Trophoblast cell (in vitro differentiated cells and primary cell): ENCODE measurements at regions not wholly inside any gene's neighbourhood (a gene's known extent, or its start where the extent isn't known, plus 50 kb on each side); places are given as distances from the start of the nearest gene placed in this dataset.
A peak's percentile ranks its signal among the peaks of the same experiment; 100 is the strongest.

Source experiments
- DNase-seq, 2 donors: peaks; one replicate each; pipeline ENCODE4 v3.0.0-alpha.2; 2016
- H2AFZ ChIP-seq: 2 replicates; pipeline ENCODE4 v1.6.1; 2013; ENCODE audit warnings: low read length, moderate library complexity, mild to moderate bottlenecking; ENCODE audit not compliant: insufficient read depth, poor library complexity
- H2AK5ac ChIP-seq: 2 replicates; pipeline ENCODE4 v1.6.1; 2013; ENCODE audit warnings: mild to moderate bottlenecking, low read length
- H2BK120ac ChIP-seq: 2 replicates; pipeline ENCODE4 v1.6.1; 2013; ENCODE audit warnings: low read length, mild to moderate bottlenecking, moderate library complexity; ENCODE audit not compliant: insufficient read depth, poor library complexity
- H2BK12ac ChIP-seq: 2 replicates; pipeline ENCODE4 v1.6.1; 2013; ENCODE audit warnings: mild to moderate bottlenecking, low read length, moderate library complexity
- H2BK5ac ChIP-seq: 2 replicates; pipeline ENCODE4 v1.6.1; 2013; ENCODE audit warnings: low read length, low read depth, moderate library complexity, mild to moderate bottlenecking; ENCODE audit not compliant: poor library complexity
- H3K14ac ChIP-seq: 2 replicates; pipeline ENCODE4 v1.6.1; 2013; ENCODE audit warnings: mild to moderate bottlenecking, low read length
- H3K18ac ChIP-seq: 2 replicates; pipeline ENCODE4 v1.6.1; 2013; ENCODE audit warnings: mild to moderate bottlenecking, low read length
- H3K23ac ChIP-seq: 2 replicates; pipeline ENCODE4 v1.6.1; 2013; ENCODE audit warnings: low read length
- H3K27ac ChIP-seq: 2 replicates; pipeline ENCODE4 v1.5.1; 2013; ENCODE audit warnings: low read depth, mild to moderate bottlenecking, inconsistent platforms, low read length, moderate library complexity
- H3K27me3 ChIP-seq: 2 replicates; pipeline ENCODE4 v1.6.1; 2013; ENCODE audit warnings: inconsistent platforms, mild to moderate bottlenecking, low read length, moderate library complexity; ENCODE audit not compliant: insufficient read depth
- H3K36me3 ChIP-seq, 2 experiments: 1 replicate in 1 of 2; 2 replicates in 1 of 2; pipeline ENCODE4 v1.6.1; 2013; ENCODE audit warnings: low read length in 2 of 2, mild to moderate bottlenecking in 2 of 2, moderate library complexity in 1 of 2; ENCODE audit not compliant: insufficient read depth in 2 of 2, control insufficient read depth in 1 of 2
- H3K4ac ChIP-seq: 2 replicates; pipeline ENCODE4 v1.6.1; 2013; ENCODE audit warnings: low read depth, mild to moderate bottlenecking, low read length, moderate library complexity
- H3K4me1 ChIP-seq, 2 experiments: 1 replicate in 1 of 2; 2 replicates in 1 of 2; pipeline ENCODE4 v1.6.1; 2013; ENCODE audit warnings: low read length in 2 of 2, mild to moderate bottlenecking in 2 of 2, moderate library complexity in 1 of 2; ENCODE audit not compliant: insufficient read depth in 2 of 2, control insufficient read depth in 1 of 2
- H3K4me2 ChIP-seq: 2 replicates; pipeline ENCODE4 v1.6.1; 2013; ENCODE audit warnings: inconsistent platforms, mild to moderate bottlenecking, low read length, moderate library complexity
- H3K4me3 ChIP-seq: 2 replicates; pipeline ENCODE4 v1.5.1; 2013; ENCODE audit warnings: mild to moderate bottlenecking, low read depth, low read length, inconsistent platforms
- H3K79me1 ChIP-seq: one replicate; pipeline ENCODE4 v1.6.1; 2013; ENCODE audit warnings: low read length
- H3K79me2 ChIP-seq: 2 replicates; pipeline ENCODE4 v1.6.1; 2013; ENCODE audit warnings: low read length, mild to moderate bottlenecking; ENCODE audit not compliant: control insufficient read depth, insufficient read depth, poor library complexity
- H3K9ac ChIP-seq: 2 replicates; pipeline ENCODE4 v1.6.1; 2013; ENCODE audit warnings: mild to moderate bottlenecking, low read length
- H3K9me3 ChIP-seq: 2 replicates; pipeline ENCODE4 v1.6.1; 2013; ENCODE audit warnings: low read depth, mild to moderate bottlenecking, control low read depth, inconsistent platforms, low read length; ENCODE audit not compliant: insufficient read depth
- H4K12ac ChIP-seq: 2 replicates; pipeline ENCODE4 v1.6.1; 2013; ENCODE audit warnings: low read depth, mild to moderate bottlenecking, low read length, moderate library complexity
- H4K8ac ChIP-seq: 2 replicates; pipeline ENCODE4 v1.6.1; 2013; ENCODE audit warnings: low read depth, mild to moderate bottlenecking, low read length, moderate library complexity
- H4K91ac ChIP-seq: one replicate; pipeline ENCODE4 v1.6.1; 2013; ENCODE audit warnings: low read depth, mild to moderate bottlenecking, low read length, moderate library complexity
- WGBS: extraction: QIAGEN DNeasy Blood & Tissue Kit; methylation state at CpG from one replicate; pipeline ENCODE4 v1.1.7; 2013; ENCODE audit warnings: missing lambda C conversion rate; ENCODE audit not compliant: insufficient read length, insufficient coverage; ENCODE audit errors: extremely low coverage; 5-methylcytosine and 5-hydroxymethylcytosine counted together

DNA sequence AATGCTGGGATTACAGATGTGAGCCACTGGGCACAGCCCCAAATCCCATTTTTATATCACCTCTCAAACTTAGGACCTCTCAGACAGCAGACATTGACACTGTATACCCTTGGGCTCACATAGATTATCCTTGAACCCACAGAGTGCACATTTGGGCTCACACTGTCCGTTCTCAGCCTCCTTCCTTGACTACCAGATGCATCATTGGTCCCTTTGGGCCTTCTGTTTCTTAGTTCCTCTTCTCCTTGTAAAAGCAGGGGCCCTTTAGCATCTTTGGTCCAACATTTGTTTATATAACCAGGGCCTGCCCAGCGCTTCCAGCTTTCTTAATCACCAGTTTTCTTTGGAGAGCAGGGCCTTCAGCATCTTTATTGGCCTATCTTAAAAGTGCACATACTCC, 126.2 kb downstream of the SEC61B start:
- no peak overlapping the region for H3K4me3 ChIP-seq
- no peaks in the 10 kb centered on the region for H3K79me2 ChIP-seq
- no peak overlapping the region for H3K18ac ChIP-seq
- no peak overlapping the region for H2AFZ ChIP-seq
- no peak for DNase-seq
- H3K9ac ChIP-seq, result no peak overlapping the region
- no peak overlapping the region for H4K12ac ChIP-seq
- no peaks in the 10 kb centered on the region for H3K27me3 ChIP-seq
- H2BK12ac ChIP-seq, result no peak overlapping the region
- H3K14ac ChIP-seq, result no peak overlapping the region
- H3K4me2 ChIP-seq, result no peak overlapping the region
- H3K79me1 ChIP-seq, result no peaks in the 10 kb centered on the region
- no peak overlapping the region for H3K23ac ChIP-seq
- no peaks in the 10 kb centered on the region for H3K4me1 ChIP-seq
- H3K9me3 ChIP-seq, result no peaks in the 10 kb centered on the region
- H2BK120ac ChIP-seq, result no peak overlapping the region
- H2AK5ac ChIP-seq, result no peak overlapping the region
- H4K91ac ChIP-seq, result no peak overlapping the region
- no CpG with 5 or more reads among the region's 2 CpGs for WGBS
- H3K4ac ChIP-seq, result no peak overlapping the region
- H2BK5ac ChIP-seq, result no peak overlapping the region
- no peaks in the 10 kb centered on the region for H3K36me3 ChIP-seq
- H3K27ac ChIP-seq, result no peak overlapping the region
- no peak overlapping the region for H4K8ac ChIP-seq

- Histone ChIP-seq H3K18ac (no peak overlapping the region), H3K4me2 (no peak overlapping the region), H4K91ac (no peak overlapping the region), H3K79me2 (no peaks in the 10 kb centered on the region), H3K14ac (no peak overlapping the region), H2BK120ac (no peak overlapping the region), H3K9ac (no peak overlapping the region), H3K79me1 (no peaks in the 10 kb centered on the region), H3K9me3 (no peaks in the 10 kb centered on the region), H4K12ac (no peak overlapping the region), H3K4ac (no peak overlapping the region), H4K8ac (no peak overlapping the region), H2AFZ (no peak overlapping the region), H3K4me1 (no peaks in the 10 kb centered on the region), H3K27me3 (no peaks in the 10 kb centered on the region), H2BK12ac (no peak overlapping the region), H3K4me3 (no peak overlapping the region), H2BK5ac (no peak overlapping the region), H3K36me3 (no peaks in the 10 kb centered on the region), H3K23ac (no peak overlapping the region), H3K27ac (no peak overlapping the region), H2AK5ac (no peak overlapping the region)
- no peak for DNase-seq
- WGBS, result no CpG with 5 or more reads among the region's 2 CpGs
These were observed 127.8 kb downstream of the SEC61B start for GRCh38 chr9:99349870-99350269.

GRCh38 chr9:99350461-99350860, 128.4 kb downstream of the SEC61B start:
- H3K79me2 ChIP-seq, result no peaks in the 10 kb centered on the region
- no peaks in the 10 kb centered on the region for H3K27me3 ChIP-seq
- no peak overlapping the region for H3K9ac ChIP-seq
- no peaks in the 10 kb centered on the region for H3K36me3 ChIP-seq
- H3K14ac ChIP-seq, result no peak overlapping the region
- no peak overlapping the region for H3K4ac ChIP-seq
- H3K4me1 ChIP-seq, result no peaks in the 10 kb centered on the region
- no peak overlapping the region for H2BK12ac ChIP-seq
- no peak overlapping the region for H2BK5ac ChIP-seq
- no peak overlapping the region for H3K18ac ChIP-seq
- H2AK5ac ChIP-seq, result no peak overlapping the region
- no peak overlapping the region for H2AFZ ChIP-seq
- no peak overlapping the region for H4K8ac ChIP-seq
- H3K79me1 ChIP-seq, result no peaks in the 10 kb centered on the region
- no peak overlapping the region for H3K4me2 ChIP-seq
- no peak overlapping the region for H3K23ac ChIP-seq
- DNase-seq, result no peak
- no CpG with 5 or more reads among the region's 1 CpG for WGBS
- no peak overlapping the region for H3K27ac ChIP-seq
- H4K91ac ChIP-seq, result no peak overlapping the region
- no peak overlapping the region for H4K12ac ChIP-seq
- no peaks in the 10 kb centered on the region for H3K9me3 ChIP-seq
- H3K4me3 ChIP-seq, result no peak overlapping the region
- no peak overlapping the region for H2BK120ac ChIP-seq

DNA sequence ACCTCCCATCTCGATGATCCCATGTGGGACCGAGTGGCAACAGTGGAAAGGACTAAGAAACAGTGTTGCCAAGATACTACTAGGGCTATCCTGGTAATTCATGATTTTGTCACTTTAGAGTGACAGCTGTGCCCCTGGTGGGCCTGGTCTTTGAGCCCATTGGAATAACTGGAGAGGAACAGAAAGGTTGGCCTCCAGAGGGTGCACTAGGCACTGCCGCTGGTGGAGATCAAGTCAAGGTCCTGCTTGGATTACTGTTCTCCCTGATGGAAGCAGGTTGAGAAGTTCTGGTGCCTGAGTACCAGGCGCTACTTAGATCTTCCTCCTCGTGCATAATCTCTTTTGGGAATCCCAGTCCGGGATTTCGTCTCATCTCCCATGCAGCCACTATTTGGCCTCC, 129.6 kb downstream of the SEC61B start:
- no peak overlapping the region for H3K18ac ChIP-seq
- no peak overlapping the region for H3K27ac ChIP-seq
- H3K4me1 ChIP-seq, result no peaks in the 10 kb centered on the region
- no peaks in the 10 kb centered on the region for H3K79me2 ChIP-seq
- H3K4ac ChIP-seq, result no peak overlapping the region
- no CpG with 5 or more reads among the region's 7 CpGs for WGBS
- no peak overlapping the region for H2AFZ ChIP-seq
- H4K12ac ChIP-seq, result no peak overlapping the region
- no peak overlapping the region for H2BK12ac ChIP-seq
- no peak overlapping the region for H4K8ac ChIP-seq
- H2AK5ac ChIP-seq, result no peak overlapping the region
- no peak overlapping the region for H3K23ac ChIP-seq
- H3K36me3 ChIP-seq, result no peaks in the 10 kb centered on the region
- peak in 1 of 2 donors; percentile 34 for DNase-seq
- no peak overlapping the region for H3K14ac ChIP-seq
- H3K9ac ChIP-seq, result no peak overlapping the region
- H2BK120ac ChIP-seq, result no peak overlapping the region
- no peaks in the 10 kb centered on the region for H3K27me3 ChIP-seq
- H4K91ac ChIP-seq, result no peak overlapping the region
- H3K4me3 ChIP-seq, result no peak overlapping the region
- no peaks in the 10 kb centered on the region for H3K9me3 ChIP-seq
- no peaks in the 10 kb centered on the region for H3K79me1 ChIP-seq
- no peak overlapping the region for H2BK5ac ChIP-seq
- no peak overlapping the region for H3K4me2 ChIP-seq
